HG02571 (cell line): ENCODE measurements at regions not wholly inside any gene's neighbourhood (a gene's known extent, or its start where the extent isn't known, plus 50 kb on each side); places are given as distances from the start of the nearest gene placed in this dataset.
"Not testable (repeated sequence)": the region's sequence is repeated elsewhere in the genome, so short reads cannot be mapped to it uniquely, and the experiment has no call there.

Experiments used
- ATAC-seq: cut with Tn5 transposase; IDR thresholded peaks from one replicate; pipeline ENCODE4 v1.9.1; 2021; ENCODE audit warnings: mild to moderate bottlenecking, moderate library complexity; ENCODE audit not compliant: unreplicated experiment

DNA sequence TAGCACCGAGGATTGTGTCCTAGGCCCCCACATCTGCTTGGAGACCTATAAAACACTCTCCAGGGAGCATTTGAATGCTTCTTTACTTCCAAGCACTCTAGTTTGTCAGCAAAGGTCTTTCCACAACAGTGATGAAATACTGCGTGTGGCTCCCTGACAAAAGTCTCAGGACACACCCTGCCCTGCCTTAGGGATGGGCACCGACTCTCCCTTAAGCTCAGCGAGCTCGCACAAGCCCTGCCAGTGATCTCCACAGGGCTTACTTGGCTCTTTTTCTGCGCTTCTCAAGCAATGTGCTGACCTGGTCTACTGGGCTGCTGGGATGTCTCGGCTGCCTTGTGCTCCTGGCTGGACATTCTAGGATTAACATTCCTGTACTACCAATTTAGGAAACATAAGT lies 84.3 kb upstream of the MPP7 start:
- ATAC-seq: no peak

DNA sequence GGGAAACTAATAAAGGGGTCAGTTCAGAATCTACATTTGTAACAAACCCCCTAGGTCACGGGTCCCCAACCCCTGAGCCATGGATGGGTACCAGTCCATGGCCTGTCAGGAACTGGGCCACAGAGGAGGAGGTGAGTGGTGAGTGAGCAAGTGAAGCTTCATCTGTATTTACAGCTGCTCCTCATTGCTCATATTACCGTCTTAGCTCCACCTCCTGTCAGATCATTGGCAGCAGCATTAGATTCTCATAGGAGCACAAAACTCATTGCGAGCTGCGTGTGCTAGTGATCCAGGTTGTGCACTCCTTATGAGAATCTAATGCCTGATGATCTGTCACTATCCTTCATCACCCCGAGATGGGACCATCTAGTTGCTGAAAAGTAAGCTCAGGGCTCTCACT lies 88.4 kb upstream of the MPP7 start:
- no peak for ATAC-seq

DNA sequence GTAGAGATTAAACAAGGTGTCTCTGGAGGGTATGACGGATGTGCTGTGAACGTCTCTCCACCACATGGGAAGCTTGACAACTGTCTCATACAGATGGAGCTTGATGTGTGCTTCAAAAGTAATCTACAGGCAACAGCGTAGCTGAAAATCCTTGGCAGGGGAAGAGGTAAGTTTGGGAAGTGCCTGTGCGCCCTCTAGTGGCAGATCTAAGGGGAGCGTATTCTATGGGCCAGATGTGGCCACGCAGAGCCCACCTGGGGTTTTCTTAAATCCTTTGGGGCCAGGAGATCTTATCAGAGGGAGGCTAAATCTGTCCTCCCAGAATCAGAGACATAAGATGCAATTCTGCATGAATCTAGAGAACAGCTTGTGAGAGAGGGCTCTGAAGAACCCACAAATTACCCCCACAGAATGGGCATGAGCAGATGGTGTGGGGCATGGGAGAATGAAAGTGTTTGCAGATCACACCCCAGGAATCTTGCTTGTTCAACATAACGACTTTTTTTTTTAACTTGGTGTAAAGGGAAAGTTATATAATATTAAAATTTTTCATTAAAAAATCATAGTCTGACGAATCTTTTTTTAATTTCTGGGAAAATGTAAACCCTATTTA lies 91.2 kb upstream of the MPP7 start:
- peak; percentile 68 for ATAC-seq

DNA sequence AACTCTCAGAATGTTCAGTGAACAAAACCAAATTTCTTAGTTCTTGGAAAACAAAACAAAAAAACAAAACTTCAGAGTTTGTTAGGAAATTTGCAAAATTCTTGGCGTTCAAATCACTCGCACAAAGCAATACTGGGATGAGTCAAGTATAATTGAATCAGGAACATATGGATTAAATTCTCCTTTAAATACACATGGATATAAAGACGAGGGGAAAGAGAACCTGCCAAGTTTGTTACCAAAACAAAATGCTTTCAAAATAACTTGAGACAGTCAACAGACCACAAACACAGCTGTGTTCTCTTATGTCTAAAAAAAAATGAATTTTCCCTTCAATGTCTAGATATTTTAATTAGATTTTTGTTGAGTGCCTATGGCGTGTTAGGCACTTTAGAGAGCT lies 93.5 kb upstream of the MPP7 start:
- no peak for ATAC-seq

DNA sequence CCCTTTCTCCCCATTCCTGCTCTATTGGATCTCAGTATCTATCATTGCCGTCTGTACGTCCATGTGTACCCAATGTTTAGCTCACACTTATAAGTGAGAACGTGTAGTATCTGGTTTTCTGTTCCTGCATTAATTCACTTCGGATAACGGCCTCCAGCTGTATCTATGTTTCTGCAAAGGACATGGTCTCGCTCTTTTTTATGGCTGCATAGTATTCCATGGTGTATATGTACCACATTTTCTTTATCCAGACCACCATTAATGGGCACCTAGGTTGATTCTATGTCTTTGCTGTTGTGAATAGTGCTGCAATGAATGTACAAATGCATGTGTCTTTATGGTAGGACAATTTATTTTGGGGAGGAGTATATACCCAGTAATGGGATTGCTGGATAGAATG lies 94.4 kb upstream of the MPP7 start:
- no peak for ATAC-seq

DNA sequence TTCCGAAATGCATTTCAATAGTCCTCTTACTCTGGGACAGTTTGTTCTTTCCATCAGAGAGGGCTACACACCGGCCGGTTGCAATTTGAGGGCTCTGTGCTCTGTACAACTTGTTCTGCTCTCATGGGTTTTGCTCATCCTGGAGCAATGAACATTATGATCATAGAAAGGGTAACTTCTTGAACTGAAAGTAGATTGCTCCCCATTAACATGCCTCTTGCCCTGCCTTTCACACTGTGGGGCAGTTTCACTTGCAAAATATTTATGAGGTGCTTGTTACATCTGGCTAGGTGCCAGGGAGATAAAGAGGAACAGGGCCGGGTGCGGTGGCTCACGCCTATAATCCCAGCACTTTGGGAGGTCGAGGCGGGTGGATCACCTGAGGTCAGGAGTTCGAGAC lies 97.3 kb upstream of the MPP7 start:
- no peak for ATAC-seq

DNA sequence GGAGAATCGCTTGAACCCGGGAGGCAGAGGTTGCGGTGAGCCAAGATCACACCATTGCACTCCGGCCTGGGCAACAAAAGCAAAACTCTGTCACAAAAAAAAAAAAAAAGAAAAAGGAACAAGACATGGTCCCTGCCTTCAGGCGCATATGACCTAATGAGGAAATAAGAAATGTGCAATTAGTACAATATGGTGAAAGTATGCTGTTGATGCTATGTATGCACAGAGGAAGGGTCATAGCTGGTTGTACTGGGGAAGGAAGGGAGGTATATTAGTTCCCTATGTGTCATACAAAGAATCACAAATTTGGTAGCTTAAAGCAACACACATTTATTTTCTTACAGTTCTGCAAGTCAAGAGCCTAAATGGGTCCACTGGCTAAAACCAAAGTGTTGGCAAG lies 97.8 kb upstream of the MPP7 start:
- ATAC-seq: no peak

DNA sequence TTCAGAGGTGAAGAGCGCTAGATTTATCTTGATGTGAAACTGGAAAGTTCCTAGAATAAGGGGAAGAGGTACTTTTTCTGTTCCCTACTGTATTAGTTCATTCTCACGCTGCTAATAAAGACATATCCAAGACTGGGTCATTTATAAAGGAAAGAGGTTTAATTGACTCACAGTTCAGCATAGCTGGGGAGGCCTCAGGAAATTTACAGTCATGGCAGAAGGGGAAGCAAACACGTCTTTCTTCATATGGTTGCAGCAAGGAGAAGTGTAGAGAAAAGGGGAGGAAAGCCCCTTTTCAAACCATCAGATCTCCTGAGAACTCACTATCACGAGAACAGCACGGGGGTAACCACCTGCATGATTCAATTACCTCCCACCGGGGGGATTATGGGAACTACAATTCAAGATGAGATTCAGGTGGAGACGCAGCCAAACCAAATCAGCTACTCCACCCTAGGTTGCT lies 99.8 kb upstream of the MPP7 start:
- ATAC-seq: not testable (repeated sequence)

DNA sequence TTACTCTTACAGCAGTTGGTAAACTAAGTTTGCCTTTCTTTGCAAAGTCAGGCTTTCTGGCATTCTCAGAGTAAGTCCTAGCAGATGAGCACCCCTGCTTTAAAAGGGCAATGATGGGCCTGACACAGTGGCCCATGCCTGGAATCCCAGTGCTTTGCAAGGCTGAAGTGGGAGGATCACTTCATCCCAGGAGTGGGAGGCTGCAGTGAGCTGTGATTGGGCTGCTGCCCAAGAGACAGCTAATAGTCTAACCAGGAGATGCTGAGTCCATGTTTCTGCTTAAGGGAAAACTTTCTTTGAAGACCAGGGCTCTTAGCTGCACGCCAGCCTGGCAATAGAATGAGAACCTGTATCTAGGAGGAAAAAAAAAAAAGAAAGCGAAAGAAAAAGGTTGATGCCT lies 100.2 kb upstream of the MPP7 start:
- ATAC-seq: no peak

DNA sequence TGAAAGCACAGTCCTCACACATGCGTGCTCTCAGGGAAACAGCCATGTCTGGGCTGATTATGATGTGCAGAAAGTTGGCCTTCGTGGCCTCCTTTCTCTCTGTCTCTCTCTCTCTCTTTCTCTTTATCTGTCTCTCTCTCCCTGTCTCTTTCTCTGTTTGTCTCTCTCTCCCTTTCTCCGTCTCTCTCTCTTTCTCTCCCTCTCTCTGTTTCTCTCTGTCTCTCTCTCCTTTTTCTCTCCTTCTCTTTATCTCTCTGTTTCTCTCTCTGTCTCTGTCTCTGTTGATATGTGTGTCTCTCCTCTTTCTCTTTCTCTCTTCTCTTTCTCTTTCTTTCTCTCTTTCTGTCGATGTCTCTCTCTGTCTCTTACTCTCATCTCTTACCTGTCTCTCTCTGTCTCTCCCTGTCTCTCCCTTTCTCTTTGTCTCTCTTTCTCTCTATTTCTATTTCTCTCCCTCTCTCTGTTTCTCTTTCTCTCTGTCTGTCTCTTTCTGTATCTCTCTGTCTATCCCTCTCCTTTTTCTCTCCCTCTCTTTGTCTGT lies 105.4 kb upstream of the MPP7 start:
- ATAC-seq: no peak

DNA sequence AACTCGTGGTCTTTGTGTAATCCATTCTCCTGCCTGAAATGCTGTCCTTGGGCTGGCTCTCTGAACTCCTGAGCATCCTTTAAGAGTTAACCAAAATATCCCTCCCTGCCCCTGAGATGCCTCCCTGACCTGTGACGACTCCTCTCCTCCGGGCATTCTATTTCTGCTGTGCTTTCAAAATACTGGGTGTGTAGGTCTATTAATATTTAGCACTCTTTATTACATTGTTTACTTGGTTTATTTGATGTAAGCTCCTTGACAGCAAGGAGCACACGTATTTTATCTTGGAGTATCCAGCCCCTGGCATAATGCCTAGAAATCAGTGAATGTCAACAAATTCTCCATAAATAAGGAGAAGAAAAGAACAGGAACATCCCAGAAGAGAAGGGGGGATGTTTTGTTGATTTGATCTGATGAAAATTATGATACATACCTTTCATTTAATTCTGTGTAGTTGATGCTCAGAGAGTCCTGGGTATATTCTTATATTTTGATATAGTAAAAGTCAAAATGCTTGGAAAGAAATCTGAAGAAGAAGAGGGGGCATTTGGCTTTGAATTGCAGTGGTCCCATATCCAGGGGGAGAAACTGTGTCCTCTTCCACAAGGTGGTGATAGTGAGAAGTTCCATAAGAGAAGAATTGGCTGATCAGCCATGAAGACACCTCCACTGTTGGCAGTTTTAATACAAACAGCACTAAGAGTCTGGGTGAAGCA lies 107.7 kb upstream of the MPP7 start:
- no peak for ATAC-seq

DNA sequence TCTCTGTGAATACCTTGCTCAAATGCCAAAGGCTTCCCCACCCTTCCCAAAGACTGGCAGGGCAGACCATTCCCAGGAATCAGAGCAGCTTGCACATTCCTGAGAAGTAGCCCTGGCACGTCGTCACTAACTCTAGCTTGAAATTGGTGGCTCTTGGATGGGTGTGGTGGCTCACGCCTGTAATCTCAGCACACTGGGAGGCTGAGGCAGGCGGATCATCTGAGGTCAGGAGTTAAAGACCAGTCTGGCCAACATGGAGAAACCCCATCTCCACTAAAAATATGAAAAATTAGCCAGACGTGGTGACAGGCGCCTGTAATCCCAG lies 108.2 kb upstream of the MPP7 start:
- no peak for ATAC-seq

DNA sequence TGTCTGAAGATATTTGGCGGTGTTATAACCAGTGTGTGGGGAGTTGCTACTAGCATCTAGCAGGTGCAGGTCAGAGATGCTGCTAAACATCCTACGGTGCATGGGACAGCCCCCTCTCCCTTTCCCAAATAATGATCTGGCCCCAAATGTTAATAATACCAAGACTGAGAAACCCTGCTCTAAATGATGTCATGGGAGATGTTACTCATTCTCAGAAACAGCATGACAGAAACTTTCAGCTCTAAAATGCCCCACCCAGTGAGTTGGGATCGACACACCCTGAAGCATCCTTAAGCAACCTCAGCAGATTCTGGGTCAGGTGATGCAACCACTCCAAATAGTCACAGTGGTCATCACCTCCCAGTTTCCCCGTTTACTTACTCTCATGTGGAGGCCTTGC lies 108.8 kb upstream of the MPP7 start:
- peak; percentile 59 for ATAC-seq

DNA sequence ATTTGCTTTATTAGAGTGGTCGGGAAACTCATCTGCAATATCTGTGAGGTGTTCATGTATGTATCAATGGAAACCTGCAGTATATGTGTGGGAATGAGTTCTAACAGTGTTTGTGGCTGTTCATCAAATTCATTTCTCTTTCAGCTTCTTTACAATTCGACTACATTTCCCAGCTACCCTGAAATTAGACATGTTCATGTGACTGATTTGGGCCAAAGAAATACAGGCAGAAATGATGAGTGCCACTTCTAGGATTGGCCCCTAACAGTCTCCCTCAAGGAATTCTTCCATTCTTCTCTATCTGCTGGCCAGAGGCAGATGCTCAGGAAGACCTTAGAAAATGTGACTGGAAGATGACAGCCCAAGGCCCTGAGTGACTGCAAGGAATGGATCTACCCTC lies 114.8 kb upstream of the WAC start:
- no peak for ATAC-seq

DNA sequence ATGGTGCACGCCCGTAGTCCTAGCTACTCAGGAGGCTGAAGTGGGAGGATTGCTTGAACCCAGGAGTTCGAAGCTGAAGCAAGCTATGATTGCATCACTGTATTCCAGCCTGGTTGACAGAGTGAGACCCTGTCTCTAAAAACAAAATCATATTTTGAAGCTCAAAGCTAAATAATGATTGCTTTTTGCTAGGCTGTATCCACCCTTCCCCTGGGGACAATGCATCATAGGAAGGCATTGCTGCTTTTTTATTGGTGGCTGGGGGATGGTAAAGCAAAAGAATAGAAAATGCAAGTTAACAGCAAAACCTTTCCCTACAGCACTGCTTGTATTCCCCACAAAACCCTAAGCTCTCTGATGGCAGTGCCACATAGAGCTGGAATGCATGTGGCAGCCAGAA lies 107.5 kb upstream of the WAC start:
- ATAC-seq: no peak

DNA sequence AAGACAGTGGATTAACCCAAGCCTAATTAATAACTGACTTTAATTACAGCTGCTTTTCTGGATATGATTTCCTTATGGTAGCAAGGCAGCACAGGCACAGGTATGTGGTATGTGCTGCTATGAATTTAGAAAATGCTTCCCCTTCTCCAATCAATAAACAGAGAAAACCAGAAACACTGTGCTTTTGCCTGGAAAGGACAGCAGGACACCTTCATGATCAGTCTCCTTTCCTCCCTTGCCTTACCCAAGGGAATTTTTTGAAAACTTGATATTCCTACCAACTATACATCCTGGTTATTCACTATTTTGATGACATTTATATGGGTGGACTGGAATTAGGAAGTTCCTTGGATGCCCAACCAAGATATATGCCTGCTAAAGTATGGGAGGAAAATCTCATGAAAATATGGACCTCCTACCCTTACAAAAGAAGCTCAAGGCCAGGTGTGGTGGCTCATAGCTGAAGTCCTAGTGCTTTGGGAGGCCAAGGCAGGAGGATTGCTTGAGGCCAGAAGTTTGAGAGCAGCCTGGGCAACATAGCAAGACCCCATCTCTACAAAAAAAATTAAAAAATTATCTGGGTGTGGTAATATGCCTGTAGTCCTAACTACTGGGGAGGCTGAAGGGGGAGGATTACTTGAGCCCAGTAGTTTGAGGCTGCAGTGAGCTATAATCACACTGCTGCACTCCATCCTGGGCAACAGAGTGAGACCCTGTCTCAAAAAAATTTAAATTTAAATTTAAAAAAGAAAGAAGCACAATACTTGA lies 106.3 kb upstream of the WAC start:
- no peak for ATAC-seq

DNA sequence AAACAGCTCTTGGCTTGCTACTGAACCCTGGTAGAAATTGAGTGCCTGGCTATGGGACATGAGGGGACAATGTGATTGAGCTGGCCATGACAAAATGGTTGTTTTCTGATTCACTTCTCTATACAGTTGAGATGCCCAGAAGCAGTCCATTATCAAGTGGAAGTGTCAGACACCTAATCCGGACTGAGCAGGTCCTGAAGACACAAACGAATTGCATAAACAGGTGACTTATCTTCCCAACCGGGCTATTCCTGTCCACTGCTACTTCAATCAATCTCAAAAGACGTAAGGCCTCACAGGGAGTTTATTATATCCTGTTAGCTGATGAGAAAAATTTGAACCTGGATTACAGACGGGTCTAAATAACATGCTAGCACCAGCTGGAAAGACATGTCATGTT lies 105.5 kb upstream of the WAC start:
- ATAC-seq: no peak

DNA sequence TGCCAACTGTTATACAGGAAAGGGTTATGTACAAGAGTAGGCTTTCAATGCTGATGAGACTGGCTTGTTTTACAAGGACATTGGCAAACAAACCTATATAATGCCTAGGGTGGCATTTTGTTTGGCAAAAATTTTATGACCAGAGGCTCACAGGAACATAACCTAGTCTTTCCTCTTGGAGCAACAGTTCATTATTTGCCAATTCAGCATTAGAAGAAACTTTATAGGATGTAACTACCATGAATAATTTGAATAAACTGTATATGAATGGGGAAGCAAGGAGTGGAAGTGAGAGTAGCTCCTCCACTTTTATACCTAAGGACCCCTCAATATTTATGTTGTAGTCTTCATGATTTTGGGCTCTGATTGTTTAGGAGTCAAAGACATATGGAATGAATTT lies 103.9 kb upstream of the WAC start:
- no peak for ATAC-seq

DNA sequence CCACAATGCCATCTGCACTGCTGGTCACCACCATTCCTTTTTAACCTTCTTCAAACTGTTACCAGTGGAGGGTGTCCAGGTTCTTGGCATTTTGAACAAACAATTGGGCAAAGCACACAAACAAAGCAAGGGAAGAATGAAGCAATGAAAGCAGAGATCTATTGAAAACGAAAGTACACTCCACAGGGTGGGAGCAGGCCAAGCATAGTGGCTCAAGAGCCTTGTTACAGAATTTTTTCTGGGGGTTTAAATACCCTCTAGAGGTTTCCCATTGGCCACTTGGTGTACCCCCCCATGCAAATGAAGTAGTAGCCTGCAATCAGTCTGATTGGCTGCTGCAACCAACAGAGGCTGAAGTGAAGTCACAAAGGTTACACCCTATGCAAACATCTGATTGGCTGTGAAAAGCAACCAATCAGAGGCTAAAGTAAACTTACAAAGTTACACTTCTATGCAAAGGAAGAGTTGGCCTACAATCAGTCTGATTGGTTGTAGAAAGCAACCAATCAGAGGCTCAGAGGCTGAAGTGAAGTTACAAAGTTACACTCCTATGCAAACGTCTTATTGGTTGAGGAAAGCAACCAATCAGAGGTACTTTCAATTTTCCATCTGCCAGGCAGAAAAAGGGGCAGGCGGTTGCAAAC lies 103.2 kb upstream of the WAC start:
- no peak for ATAC-seq

DNA sequence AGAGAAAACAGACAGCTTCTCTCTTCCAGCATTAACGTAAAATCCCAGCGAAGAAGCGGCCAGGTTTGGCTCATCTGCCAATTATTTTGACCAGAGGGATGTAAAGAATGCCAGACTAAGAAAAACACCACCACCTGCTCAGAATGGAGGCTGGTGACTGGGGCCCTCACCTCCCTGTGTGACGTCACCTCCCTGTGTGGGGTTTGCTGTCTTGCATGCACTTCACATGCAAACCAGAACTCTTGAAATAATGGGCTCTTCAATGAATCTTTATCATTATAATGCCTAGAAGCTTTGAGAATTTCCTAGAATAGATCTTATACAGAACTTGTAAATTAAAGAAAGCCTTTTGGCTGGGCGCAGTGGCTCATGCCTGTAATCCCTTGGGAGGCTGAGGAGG lies 101.8 kb upstream of the WAC start:
- no peak for ATAC-seq

DNA sequence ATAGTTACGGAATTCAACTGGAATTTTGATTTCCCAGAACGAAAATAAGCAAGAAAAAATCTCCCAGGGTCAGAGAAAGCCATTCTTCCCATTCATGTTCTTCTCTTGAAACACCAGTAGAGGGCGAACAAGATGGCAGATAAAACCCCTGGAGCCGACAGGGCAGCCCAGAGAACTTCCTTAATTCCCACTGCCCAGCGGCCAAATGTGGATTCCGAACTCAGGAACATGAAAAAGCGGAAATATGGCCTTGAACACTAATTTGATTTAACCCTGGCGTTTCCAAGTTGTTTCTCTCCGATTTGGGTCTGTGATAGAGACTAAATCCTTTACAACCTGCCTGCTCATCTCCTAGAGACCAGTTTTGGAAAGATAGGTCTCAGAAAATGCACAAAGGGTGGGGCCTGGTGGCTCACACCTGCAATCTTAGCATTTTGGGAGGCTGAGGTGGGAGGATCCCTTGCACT lies 100.7 kb upstream of the WAC start:
- no peak for ATAC-seq
